SHP77 treated with DMSO at 0.1 percent for 48 hours (cell line): ENCODE measurements at regions not wholly inside any gene's neighbourhood (a gene's known extent, or its start where the extent isn't known, plus 50 kb on each side); places are given as distances from the start of the nearest gene placed in this dataset.

ENCODE experiments used
- DNase-seq: peaks from one replicate; lab custom pipeline; 2025; lab: John Stamatoyannopoulos, UW

DNA sequence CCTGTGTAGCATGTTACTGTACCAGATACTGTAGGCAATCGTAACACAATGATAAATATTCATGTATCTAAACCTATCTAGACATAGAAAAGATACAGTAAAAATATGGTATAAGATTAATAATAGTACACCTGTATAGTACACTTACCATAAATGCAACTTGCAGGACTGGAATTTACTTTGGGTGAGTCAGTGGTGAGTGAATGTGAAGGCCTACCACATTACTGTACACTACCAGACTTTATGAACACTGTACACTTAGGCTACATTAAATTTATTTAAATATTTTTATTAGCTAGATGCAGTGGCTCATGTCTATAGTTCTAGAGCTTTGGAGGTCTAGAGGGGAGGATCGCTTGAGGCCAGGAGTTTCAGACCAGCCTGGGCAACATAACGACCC is 186.6 kb upstream of the ROPN1 start:
- no peak for DNase-seq

DNA sequence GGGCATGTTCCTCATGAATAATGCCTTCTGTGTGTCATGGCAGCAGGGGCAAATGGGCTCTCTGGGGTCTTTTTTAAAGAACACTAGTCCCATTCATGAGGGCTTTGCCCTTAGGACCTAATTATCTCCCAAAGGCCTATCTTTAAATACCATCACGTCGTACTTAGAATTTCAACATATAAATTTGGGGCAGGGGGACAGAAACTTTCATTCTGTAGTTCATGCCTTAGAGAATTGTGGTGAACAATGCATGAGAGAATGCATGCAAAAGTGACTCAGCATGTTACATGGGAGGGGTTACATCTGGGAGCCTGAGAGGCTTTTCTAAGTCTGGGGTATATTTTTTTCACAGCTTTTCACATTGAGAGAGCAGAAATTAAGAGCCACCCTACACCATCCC is 208.5 kb upstream of the ROPN1 start:
- no peak for DNase-seq

DNA sequence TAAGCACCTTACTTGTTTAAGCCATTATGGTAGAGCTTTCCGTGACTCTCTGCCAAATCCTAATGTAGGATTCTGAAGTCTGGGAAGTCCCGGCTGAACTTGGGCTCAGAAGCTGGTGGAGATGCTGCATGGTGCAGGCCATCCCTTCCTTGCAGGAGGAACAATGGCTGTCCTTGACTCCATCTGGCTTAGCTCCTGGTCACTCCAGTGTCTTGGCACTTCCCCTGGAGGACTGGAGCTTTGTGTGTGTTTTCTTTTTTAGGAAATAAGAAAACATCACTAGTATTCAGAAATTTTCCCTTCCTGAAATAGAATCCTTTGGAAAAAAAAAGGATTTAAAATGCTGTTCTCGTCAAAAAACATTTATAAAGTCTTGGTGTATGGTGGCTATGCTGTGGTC is 209.3 kb upstream of the ROPN1 start:
- DNase-seq, result no peak

DNA sequence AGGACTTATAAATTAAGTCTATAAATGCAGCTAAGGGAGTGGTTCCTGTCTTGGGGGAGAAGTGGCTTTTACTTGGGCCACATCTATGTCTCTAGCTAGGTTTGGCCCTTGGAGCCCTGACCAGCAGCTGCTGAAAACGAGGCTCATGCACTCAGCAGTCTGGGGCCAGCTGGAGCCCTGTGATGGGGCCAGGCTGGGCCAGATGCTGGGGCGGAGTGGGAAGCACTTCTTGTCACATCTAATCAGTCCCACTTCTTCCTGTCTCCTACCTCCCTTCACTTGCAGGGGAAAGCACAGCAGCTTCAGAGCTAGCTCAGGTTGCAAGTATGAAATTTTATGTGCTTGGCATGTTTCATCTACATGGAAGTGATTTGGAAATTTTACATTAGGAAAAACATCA is 209.9 kb upstream of the ROPN1 start:
- DNase-seq, result no peak

DNA sequence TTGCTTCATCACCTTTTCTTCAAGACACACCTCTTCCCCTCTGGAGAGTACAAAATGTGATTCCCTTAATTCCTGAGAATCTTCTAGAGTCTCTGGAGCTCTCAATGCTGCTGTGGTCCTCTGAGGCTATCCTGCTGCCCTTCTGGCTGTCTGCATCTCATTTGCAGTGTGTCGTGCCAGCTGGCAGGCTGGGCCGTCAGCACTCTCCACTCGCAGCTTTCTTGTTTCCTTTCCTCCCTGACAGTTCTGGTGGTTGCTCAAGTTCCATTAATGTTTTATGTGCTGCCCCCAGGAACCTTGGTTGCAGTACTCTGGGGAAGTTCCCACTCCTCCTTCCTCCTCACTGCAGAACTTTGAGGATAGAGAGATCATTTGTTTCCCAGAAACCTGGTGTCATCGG is 210.8 kb upstream of the ROPN1 start:
- DNase-seq, result no peak

DNA sequence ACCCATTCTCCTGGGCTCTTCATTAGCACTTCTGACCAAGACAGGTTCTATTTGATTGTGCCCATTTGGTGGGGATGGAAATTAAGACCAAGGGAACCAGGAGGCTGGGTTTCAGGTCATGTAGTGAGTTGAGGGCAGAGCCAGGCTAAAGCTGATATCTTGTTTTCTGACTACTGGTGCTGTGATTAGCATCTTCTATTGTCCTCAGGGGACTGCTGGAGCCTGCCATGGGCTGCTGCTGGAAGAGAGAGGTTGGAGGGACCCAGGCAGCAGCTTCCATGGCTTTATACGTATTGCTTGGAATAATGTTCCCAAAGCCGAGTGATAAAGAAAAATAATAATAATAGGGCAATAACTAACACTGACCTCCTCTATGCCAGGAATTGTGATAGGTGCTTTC is 211.4 kb upstream of the ROPN1 start:
- no peak for DNase-seq

DNA sequence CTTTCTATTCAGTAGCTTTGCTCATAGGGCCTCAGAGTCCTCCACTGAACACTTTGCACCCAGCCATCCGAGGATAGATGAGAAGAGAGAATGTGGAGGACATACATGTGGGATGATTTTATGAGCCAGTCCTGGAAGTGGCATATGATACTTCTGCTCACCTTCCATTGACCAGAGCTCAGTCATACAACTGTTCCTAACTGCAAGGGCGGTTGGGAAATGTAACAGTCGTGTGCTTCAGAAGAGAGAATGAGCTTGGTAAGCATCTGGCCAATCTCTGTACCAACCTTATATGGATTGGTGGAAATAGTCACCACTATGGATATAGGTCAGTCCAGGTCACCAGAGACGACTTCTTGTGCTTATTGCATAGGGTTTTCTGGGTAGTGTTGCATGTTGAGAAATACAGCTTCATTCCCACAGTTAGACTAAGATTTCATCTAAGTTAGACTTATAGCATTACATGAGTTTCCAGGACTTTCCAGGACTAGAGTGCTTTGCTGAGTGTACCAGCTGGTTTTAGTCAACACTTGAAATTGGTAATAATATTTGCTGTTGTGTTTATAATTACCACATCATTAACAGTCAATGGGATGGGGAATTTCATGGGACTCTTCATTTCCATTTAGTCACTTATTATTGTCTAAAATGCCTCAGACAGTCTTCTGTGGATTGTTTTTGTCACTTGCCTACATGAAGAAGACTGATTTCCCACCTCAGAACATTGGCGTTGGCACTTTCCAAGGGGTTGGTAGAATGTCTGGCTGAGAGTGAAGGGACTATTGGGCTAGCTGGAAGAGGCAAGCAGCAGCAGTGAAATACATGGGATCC is 214.5 kb upstream of the ROPN1 start:
- no peak for DNase-seq

DNA sequence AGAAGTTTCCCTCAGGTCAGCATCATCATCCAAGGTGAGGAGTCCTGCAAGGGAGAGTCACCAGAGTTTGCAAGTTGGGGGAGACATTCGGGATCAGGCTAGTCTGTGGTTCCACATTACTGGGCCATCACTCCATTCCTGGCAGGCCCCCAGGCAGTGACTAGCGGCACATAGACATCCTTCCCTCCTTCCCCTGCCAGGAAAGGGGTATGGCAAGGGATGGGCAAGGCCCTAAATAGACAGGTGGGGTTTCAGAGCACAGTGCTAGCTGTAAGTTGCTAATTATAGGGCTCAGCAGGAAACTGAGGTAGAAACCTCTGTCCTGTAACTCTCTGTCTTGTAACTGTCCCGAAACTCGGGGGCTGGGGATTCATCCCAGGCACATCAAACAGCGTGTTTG is 215.2 kb upstream of the ROPN1 start:
- no peak for DNase-seq

DNA sequence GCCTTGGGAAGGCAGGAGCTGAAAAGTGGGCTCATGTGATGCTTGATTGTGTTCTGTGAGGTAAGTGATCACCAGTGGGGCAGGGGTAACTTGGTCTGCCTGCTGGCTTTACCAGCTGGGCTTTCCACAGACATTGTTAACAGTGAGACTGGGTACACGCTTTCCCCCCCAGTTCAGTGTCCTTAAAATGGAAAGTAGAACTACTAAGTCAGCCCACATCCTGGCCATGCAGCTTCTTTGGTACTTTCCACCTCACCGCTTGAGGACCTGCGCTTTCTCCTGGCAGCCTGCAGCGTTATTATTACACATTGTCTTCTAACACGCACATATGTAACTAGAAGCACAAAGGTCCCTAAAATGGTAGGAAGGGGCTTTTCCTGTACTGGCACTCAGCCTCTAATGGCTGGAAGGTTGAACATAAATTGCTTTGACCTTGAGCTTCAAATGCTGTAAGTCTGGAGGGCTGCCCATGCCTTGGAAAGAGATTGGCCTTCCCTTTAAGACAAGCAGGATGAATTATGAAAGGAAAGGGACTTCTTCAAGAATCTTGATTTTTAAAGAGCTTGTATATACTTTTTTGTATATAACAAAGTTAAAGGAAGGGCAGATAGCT is 216.1 kb upstream of the ROPN1 start:
- no peak for DNase-seq

DNA sequence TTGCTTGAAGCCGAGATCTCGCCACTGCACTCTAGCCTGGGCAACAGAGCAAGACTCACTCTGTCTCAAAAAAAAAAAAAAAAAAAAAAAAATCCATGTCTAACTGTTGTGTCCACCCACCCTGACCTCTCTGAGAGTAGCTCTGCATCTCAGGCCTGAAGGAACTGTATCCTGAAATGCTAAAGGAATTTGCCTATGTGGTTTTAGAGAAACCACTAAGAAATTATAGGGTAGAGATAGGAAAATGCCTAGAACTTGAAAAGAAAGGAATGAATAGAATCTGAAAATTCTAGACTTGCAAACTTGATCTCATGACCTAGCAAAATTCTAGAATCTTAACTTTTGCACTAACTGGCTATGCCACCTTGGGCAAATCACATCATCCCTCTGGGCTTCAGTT is 217.5 kb upstream of the ROPN1 start:
- no peak for DNase-seq

DNA sequence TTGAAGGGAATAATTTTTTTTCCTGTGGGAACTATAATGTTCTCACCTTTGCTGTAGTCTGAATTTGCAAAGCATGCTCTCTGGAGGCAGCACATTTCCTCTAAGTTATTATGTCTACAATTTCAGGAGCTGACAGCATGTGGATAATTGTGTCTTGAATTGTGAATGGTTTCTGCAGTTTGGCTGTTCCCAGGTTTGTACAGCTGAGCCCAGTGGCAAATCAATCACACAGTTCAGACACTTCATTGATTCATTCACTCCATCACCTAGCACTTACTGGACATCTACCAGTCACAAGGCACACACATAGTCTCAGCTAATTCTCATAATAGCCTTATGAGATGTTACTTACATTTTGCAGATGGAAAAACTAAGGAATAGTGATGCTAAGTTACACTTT is 219.0 kb upstream of the ROPN1 start:
- no peak for DNase-seq

DNA sequence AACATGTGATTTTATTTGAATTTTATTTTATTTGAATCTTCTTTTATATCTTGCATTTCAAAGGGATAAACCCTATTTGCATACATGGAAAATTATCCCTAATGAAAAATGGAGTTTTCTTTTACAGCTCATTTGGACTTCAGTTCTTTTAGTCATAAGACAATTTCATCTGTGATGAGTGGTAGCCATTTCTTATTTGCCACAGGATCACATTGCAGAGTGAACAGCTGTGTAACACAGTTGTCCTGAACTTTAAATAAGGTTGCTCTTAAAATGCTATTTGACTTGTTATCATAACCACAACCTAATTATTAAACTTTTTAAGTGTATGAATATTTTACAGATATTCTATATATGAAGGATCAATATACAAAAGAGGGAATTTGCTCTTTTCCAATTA is 221.7 kb upstream of the ROPN1 start:
- no peak for DNase-seq

DNA sequence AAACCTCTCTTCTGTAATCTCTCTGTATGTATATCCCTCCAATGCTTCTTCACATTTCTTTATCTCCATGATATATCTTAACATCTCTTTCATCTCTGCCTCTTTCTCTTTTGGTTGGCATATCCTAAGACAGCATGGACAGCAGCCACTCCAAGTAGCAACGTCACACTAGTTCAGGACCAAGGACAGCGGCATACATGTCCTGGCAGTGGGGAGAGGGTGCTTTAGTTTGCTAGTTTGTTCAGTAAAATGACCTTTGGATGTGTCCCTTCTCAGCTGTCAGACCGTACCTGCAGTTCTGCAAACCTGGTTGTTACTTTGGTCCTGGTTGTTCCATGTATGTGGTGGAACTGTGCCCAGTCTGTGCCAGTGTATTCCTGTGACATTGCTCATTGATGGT is 225.6 kb upstream of the ROPN1 start:
- no peak for DNase-seq

DNA sequence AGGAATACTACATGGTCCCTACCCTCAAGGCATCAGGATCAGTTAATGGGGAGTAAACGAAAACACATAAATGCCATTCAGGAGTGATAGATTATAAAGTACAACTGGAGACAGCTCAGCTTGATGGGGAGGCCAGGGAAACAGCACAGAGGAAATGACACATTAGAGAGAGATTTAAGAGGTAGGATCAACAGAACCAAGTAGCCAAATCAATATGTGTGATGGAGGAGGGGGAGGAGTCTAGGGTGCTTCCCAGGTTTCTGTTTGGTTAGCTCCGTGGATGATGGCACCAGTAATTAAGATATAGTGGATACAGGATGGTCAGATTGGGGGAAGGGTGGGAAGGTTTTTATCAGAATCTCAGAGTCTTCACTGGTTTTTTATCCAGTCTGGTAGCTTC is 229.5 kb upstream of the ROPN1 start:
- DNase-seq, result no peak

DNA sequence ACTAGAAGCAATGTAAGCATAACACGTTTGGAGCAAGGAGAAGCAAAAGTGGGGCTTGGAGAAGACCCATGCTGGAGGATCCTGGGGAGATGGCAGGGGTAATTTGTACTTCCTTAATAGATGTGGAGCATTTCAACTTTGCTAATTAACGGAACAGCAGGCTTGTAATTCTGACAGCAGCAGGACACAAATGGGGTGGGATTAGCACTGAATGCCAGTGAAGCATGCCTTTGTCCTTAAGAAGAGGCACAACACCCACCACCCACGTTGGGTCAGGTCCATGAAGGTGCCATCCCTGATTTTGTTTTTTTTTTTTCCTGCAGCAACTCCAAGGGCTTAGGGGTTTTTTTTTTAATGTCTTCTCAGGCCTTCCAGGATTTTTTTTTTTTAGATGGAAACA is 231.9 kb upstream of the ROPN1 start:
- no peak for DNase-seq

DNA sequence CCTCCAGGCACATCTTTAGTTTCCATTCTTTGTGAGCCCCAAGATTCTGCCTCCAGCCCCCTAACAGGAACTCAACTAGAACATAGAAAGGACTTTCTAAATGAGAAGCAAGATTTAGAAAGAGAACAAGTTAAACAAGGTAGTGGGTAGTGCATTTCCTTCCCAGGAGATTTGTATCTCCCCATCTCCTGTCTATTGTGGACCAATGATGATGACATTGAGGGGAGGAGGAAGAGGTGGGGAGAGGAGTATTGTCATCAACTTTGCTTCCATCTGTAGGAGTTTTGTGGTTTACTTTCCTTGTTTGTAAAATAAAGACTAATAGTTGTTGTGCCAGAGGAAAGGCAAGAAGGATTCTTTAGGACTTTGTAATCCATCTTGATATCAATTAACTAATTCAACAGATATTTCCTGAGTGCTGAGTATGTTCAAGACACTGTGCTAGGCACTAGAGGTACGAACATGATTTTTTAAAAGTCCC is 235.3 kb upstream of the ROPN1 start:
- no peak for DNase-seq

DNA sequence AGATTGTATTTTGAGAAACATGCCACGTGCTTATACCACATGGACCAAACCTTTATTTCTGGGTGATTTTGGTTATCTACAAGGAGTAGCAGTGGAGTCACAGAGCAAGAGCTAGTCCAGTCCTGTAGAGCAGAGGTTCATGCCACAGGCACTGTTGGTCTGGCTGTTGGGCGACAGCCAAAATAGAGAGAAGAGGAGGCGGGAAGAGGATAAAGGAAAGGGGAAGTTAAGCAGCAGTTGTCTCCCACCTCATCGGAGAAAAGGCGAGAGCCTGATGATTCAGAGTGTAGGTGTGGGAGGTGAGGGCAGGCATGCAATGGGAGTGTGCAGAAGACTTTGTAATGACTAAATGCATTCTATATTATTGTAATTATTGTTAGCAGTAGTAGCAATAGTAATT is 237.5 kb upstream of the ROPN1 start:
- no peak for DNase-seq

DNA sequence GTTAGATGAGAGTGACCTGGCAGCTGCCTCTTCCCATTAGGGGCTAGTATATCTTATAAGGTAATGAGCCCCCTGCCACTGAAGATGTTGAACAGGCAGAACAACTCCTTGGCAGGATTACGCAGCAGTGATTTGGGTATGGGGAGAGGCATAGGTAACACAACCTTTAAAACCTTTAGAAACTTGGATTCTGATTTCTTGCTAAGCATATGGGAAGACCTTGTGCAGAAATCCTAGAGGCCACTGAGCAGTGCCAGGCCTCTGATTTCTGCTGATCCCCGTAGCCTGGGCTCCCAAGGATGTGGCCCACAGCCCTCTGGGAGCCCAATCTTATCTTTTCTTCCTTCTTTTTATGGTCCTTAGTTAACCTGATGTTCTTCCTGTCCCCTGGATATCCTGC is 237.9 kb upstream of the ROPN1 start:
- no peak for DNase-seq

DNA sequence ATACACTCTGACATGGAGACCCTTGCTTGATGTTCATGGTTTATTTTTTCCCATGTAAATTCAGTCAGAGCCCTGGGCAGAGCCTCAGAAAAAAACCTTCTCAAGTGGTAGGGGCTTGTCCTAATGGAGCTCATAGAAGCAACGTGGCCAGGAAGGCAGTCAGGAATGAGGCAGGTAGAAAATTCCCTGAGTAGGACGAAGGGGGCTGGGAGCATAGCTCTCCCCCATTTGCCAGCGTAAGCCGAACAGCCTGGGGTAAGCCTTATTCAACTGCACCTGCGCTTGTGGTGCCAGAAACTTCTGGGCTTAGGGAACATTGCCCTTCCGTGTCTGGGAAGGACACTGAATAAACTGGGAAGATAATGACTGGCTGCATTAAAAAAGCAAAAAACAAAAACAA is 238.5 kb upstream of the ROPN1 start:
- no peak for DNase-seq

DNA sequence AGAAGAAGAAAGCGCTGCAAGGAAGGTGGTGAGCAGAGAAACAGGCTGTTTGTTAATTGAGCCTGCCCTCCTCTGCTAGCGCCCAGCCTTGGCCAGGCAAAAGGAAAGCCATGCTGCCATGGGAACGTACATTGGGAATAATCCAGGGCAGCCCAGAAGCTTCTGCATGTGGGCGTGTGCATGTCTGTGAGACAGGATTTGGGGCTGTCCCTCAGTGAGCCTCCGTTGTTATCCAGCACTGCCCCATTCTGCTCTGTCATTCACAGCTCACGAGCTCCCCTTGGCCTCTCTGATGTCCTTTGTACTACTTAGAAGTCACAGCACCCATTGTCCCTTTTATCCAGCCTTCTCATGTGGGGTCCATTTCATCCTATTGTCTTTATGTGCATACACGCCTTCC is 239.1 kb upstream of the ROPN1 start:
- DNase-seq, result no peak

DNA sequence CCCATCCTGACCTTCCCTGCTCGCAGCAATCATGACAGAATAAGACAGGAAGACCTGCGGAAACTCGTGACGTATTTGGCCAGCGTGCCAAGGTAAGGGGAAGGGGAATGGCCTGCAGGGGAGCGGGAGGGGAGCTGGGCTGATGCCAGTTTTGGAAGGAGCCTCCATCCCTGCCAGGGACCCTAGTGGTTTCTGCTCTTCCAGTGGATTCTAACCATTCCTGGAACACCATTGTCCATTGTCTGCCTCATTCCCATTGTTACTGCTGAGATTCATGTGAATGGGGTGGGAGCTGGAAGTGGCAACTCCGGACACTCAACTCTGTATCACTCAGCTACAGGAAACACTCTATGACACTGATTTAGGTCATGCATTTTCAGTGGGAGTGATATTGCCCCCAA is 242.9 kb upstream of the ROPN1 start:
- DNase-seq, result no peak

DNA sequence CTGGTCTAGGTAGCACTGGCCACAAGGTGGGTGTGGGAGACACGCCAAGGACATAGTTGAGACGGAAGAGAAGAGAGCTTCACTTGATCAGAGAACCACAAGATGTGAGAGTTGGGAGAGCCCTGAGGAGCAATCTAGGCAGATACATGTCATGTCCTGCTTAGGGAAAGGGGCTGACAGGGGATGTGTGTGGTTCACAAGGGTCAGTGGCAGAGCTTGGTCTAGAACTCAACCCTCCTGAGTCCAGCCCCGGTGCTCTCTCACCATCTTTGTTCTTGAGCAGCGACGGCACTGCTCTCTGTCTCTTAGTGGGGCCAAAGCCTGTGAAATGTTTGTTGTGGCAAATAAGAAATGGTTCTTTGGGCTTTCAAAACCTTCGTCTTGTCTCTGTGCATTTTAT is 243.5 kb upstream of the ROPN1 start:
- no peak for DNase-seq

DNA sequence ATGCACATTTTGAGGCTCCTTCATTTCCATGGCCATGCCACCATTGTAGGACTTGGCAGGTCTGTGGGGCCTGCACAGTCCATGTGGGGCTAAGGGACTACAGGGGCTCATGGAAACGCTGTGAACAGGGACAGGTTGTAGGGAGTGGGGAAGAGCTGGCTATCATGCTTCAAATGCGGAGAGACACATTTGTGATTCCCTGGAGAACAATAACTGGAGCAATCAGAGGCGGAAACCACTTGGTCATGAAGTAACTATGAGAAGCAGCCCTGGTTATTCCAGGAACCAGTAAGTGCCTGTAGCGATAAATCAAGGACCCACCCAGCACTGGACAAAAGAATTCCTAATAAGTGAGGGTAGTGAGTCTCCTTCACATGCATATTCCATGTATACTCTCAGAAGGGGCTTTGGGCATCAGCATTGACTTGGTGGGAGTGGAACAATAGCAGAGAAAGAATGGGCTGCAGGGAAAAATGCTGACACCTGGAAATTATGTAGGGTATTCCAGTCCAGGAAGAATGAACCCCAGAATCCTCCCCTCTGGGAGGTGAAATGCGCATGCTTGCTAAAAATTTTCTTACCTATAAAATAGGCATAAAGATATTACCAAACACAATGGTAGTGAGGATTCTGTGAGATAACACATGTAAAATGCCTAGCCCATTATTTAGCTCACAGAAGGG is 251.4 kb upstream of the ROPN1 start:
- no peak for DNase-seq
